ENCODE measurements at regions not wholly inside any gene's neighbourhood (a gene's known extent, or its start where the extent isn't known, plus 50 kb on each side); places are given as distances from the start of the nearest gene placed in this dataset.
"Not testable (repeated sequence)": the region's sequence is repeated elsewhere in the genome, so short reads cannot be mapped to it uniquely, and the experiment has no call there.

- Histone ChIP-seq H3K4me1 (no peaks in the 10 kb centered on the region), H3K9me3 (peaks cover 0 to 5% (median 0%) of the 10 kb centered on the region in 3 donors), H3K27me3 (no peaks in the 10 kb centered on the region), H3K4me3 (no peak overlapping the region), H3K36me3 (no peaks in the 10 kb centered on the region), H3K27ac (no peak overlapping the region)
- DNase-seq, result no peak
- TF ChIP-seq, protein P1, sequence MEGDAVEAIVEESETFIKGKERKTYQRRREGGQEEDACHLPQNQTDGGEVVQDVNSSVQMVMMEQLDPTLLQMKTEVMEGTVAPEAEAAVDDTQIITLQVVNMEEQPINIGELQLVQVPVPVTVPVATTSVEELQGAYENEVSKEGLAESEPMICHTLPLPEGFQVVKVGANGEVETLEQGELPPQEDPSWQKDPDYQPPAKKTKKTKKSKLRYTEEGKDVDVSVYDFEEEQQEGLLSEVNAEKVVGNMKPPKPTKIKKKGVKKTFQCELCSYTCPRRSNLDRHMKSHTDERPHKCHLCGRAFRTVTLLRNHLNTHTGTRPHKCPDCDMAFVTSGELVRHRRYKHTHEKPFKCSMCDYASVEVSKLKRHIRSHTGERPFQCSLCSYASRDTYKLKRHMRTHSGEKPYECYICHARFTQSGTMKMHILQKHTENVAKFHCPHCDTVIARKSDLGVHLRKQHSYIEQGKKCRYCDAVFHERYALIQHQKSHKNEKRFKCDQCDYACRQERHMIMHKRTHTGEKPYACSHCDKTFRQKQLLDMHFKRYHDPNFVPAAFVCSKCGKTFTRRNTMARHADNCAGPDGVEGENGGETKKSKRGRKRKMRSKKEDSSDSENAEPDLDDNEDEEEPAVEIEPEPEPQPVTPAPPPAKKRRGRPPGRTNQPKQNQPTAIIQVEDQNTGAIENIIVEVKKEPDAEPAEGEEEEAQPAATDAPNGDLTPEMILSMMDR (IDR thresholded peaks at IDR 0.05), result no peak
- intact Hi-C loops (cut with DNase I; ENCODE audit: low total_unique reads), result no loop called here
Observed at GRCh38 chr7:127473409-127473808, 80.9 kb upstream of the ZNF800 start.

DNA sequence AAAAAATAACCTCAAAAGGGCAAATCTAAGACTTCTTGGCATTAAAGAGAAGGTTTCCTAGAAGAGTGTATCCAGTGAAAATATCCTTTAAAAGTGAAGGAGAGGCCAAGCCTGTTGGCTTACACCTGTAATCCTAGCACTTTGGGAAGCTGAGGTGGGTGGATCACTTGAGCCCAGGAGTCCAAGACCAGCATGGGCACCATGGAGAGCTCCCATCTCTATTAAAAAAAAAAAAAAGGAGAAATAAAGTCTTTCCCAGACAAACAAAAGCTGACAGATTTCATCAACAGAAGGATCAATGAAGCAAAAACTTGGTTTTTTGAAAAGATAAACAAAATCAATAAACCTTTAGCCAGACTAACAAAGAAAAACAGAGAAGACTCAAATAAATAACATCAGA is 67.6 kb upstream of the ZNF800 start:
- intact Hi-C loops (cut with DNase I; ENCODE audit: low total_unique reads), result no loop called here
- Histone ChIP-seq H3K27me3 (no peaks in the 10 kb centered on the region), H3K36me3 (no peaks in the 10 kb centered on the region), H3K4me3 (no peak overlapping the region), H3K27ac (no peak overlapping the region), H3K9me3 (peaks cover 2 to 7% (median 5%) of the 10 kb centered on the region in 3 donors), H3K4me1 (no peaks in the 10 kb centered on the region)
- TF ChIP-seq, protein P1 (IDR thresholded peaks at IDR 0.05), result no peak
- no peak for DNase-seq

- H3K27ac ChIP-seq; H3K36me3 ChIP-seq; DNase-seq; H3K4me1 ChIP-seq; intact Hi-C loops (cut with DNase I; ENCODE audit: low total_unique reads); H3K27me3 ChIP-seq; H3K4me3 ChIP-seq: not testable (repeated sequence)
- H3K9me3 ChIP-seq, result peaks cover 0 to 18% (median 13%) of the 10 kb centered on the region in 3 donors
Observed at GRCh38 chr7:127451258-127451657, 58.8 kb upstream of the ZNF800 start.

DNA sequence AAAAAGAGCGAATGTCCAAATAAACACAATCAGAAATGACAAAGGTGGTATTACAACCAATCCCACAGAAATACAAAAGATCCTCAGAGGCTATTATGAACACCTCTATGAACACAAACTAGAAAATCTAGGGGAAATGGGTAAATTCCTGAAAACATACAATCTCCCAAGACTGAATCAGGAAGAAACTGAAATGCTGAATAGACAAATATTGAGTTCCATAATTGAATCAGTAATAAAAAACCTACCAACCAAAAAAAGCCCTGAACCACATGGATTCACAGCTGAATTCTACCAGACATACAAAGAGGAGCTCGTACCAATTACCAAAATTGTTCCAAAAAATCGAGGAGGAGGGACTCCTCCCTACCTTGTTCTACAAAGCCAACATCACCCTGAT is 56.1 kb upstream of the ZNF800 start:
- H3K27ac ChIP-seq, result no peak overlapping the region
- H3K4me1 ChIP-seq, result no peaks in the 10 kb centered on the region
- intact Hi-C loops (cut with DNase I; ENCODE audit: low total_unique reads), result no loop called here
- peaks cover 0 to 23% (median 18%) of the 10 kb centered on the region in 3 donors for H3K9me3 ChIP-seq
- H3K4me3 ChIP-seq, result no peak overlapping the region
- no peaks in the 10 kb centered on the region for H3K36me3 ChIP-seq
- TF ChIP-seq, protein P1 (IDR thresholded peaks at IDR 0.05), result no peak
- H3K27me3 ChIP-seq, result no peaks in the 10 kb centered on the region
- DNase-seq, result no peak

GRCh38 chr7:127447326-127447945 is 54.9 kb upstream of the ZNF800 start:
- TF ChIP-seq, protein P1 (IDR thresholded peaks at IDR 0.05), result no peak
- no peak overlapping the region for H3K4me3 ChIP-seq
- peaks cover 0 to 23% (median 18%) of the 10 kb centered on the region in 3 donors for H3K9me3 ChIP-seq
- intact Hi-C loops (cut with DNase I; ENCODE audit: low total_unique reads), result no loop called here
- DNase-seq, result no peak
- H3K27ac ChIP-seq, result no peak overlapping the region
- no peaks in the 10 kb centered on the region for H3K27me3 ChIP-seq
- H3K36me3 ChIP-seq, result no peaks in the 10 kb centered on the region
- no peaks in the 10 kb centered on the region for H3K4me1 ChIP-seq

GRCh38 chr7:127446842-127447241 is 54.3 kb upstream of the ZNF800 start:
- H3K27ac ChIP-seq, result no peak overlapping the region
- H3K4me1 ChIP-seq, result no peaks in the 10 kb centered on the region
- H3K4me3 ChIP-seq, result no peak overlapping the region
- intact Hi-C loops (cut with DNase I; ENCODE audit: low total_unique reads), result no loop called here
- peaks cover 0 to 23% (median 18%) of the 10 kb centered on the region in 3 donors for H3K9me3 ChIP-seq
- DNase-seq, result no peak
- TF ChIP-seq, protein P1 (IDR thresholded peaks at IDR 0.05), result no peak
- no peaks in the 10 kb centered on the region for H3K36me3 ChIP-seq
- no peaks in the 10 kb centered on the region for H3K27me3 ChIP-seq

Data from tibial artery (tissue), 4 donors.